ENCODE measurements at regions not wholly inside any gene's neighbourhood (a gene's known extent, or its start where the extent isn't known, plus 50 kb on each side); places are given as distances from the start of the nearest gene placed in this dataset.

DNA sequence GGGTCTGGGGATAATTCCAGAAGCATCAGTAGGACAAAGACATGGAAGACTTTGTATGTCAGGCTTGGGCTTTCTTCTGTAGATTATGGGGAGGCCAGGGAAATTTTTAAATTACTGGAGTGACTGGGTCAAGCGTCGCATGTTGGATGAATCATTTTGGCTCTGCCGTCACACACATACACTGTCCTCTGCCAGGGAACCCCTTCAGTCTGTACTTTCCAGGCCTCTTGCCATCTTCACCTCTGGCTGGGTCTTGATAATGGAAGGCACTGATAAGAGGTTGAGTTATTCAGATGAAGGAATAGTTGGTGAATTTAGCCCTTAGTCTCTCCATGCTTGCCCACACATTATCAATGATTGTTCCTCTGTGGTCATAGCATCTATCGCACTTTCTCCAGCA lies 895.1 kb upstream of the CELF4 start:
- no peak for DNase-seq (ENCODE audit: low spot score)

DNA sequence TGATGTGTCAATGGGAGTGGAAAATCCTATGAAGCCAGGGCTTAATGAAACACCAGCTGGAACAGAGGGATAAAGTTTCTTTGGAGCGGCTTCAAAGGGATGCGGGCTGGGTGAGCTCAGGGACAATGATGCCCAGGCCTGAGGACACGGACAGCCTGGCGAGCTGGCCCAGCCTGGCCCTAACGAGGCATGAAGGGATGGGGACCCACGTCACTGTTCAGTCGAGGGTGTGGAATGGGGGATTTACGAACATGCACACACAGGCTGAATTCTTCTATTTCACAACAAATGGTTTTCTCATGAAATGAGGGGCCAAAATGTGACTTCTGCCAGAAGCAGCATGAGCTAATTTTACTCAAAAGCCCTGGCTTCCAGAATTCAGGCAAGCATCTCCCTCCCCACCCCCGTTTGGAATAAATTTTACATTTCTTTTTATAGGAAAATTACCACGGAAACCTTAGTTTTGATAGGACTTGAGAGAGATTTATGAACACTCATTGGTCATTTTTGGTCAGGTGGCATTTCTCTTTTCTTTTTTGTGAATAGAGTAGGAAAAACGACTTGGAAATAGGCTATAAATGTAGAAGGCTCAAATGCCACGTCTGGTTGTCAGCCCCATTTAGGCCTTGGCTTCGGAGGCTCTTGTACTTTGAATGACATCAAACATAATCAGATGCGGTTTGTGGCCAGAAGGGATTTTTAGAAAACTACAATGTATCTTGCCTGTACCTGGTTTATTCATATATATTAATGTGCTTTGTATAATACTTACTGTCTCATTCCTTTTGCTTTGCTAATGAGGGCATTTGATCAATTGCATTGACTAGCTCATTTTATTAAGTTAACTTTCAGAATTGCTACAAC lies 893.8 kb upstream of the CELF4 start:
- DNase-seq (ENCODE audit: low spot score) = no peak

DNA sequence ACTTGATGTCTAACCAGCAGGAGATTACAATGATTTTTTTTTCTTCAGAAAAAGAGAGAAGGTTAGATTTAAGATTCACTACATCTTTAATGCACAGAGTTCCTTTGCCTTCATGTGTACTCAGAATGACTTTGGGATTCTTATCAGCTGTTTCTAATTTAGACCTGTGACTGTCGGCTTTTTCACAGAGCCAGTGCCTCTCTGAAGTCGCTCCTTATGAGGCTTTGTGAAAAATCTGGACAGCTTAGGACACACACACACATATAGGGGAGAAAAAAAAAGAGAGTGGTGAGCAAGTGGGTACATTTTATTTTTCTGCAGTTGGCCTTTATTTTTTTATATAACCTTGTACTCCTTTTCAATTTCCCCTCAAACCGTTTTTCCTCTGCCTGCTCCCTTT lies 893.1 kb upstream of the CELF4 start:
- DNase-seq (ENCODE audit: low spot score) = no peak

DNA sequence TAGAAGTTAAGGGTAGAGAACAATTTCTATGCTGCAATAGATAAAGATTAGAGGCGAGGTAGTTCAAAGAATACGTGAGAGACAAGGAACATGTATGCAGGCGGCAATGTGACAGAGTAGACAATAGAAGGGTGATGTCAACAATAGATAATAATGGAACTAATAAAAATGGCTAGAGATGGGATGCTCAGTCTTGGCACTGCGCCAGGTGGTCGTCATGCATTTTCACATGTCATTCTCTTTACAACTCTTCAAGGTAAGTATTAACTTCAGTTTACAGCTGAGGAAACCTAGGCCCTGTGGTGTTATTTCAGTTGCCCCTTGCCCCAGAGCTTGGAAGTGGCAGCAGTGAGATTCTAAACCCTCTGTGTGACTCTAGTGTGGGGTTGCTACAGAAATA lies 890.7 kb upstream of the CELF4 start:
- no peak for DNase-seq (ENCODE audit: low spot score)

DNA sequence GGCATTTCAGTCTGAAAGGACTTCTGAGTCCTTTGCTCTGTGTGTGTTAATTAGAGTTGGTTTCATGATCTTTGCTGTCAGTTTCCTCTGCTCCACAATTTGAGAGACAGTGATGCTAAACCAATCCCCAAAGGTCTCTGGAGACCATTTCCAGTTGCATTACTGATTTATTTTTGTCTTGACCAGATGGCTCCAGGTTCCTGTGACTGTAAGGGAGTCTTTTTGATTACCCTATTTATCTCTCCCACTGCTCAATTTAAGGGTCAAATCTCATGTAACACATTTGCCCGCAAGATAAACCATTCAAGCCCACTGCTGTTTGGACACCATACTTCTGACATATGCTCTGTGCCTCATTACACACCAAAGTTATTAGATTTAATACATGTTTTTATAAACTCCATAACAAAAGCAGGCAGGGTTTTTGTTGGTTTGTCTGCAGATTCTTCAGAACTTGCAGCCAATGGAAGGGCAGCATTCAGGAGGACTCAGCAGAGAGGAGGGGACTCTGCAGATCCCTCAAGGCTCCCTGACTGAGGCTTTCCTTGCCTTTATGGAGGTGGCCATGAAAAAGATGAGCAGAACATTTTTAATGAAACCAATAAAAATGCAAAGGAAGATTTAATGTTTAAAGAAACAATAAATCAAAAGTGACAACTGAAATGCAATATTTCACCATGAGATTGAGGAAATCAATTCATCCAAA lies 889.3 kb upstream of the CELF4 start:
- no peak for DNase-seq (ENCODE audit: low spot score)

DNA sequence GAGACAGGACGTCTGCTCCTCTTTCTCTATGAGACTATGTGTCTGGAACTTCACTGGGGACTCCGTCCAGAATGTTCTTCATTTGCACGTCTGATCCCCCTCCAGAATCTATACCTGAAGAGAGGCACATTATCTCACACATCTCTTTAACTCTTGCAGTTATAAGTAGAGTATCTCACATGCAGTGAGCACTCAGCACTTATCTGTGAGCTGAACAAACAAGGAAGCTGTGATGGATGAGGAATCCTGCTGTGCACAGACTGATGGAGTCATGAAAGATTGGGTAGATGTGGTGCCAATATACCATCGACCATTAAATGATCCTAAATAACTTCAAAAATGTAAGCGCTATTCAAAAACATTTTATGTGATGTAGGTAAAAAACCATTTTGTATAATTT lies 888.3 kb upstream of the CELF4 start:
- DNase-seq (ENCODE audit: low spot score) = no peak

DNA sequence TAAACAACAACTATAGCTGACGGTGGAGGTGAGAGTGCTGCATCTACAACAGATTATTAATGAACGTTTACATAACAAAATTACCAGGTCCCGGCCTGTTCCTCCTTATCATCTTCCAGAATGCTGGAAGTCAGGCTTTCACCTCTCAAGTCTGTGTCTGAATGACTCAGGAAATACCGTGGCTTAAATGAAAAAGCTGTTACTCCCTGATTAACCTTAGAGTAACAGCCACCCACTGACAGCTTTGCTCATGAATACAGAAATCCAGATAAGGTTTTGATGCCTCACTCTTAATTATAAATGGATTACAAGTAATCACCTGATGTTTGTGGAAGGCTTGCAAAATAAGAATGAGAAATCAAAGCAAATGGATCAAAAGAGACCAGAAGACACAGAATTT lies 885.3 kb upstream of the CELF4 start:
- no peak for DNase-seq (ENCODE audit: low spot score)

DNA sequence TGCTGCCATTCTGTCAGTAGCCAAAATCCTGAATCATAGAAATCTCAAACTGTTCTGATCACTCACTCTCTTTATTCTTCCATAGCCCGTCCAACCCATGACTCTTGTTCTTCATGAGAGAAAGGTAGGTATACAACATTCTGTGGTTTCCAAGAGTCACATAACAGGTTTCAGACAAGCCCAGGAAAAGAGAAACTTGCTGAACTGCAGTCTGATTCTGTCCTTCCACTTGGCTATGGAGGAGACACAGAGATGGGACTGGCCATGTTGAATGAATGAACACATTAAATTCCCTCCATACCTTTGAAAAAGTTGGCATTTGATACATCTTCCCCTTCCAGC lies 880.2 kb upstream of the CELF4 start:
- DNase-seq (ENCODE audit: low spot score) = no peak

DNA sequence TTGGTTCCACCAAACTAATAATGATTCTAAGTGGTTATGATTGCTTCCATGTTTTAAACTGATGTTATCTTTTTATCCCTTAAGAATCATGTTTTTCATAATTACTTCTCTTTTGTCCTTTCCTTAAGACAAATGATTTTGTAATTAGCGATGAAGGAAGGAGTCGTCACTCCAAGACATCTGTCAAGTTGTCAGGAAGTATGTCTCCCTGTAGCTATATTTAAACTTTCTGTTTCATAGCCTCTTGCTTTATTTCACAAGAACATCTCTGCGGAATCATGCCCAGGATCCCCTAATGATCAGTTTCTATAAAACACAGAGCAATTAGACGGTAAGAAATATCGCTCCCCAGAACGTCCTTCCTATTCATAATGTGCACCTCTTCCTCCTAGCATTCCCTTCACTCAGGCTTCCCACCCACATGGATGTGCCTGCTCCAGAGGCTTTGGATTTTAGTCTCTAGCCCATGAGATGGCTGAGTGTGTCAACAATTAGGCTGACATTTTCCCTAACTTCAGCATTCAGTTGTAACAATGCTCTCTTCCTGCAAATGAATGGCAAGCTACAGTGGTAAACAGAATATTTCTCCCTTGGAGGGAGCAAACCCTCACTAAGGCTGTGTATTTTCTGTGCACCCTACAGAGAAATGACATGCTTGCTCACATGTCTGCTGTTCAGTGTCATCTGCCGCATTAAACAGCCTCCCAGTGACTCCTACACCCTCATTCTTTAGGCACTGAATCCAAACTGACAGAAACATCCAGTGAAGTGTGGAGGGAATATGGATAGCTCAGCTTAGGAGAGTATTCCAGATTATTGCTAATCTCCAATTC lies 879.6 kb upstream of the CELF4 start:
- DNase-seq (ENCODE audit: low spot score) = no peak

DNA sequence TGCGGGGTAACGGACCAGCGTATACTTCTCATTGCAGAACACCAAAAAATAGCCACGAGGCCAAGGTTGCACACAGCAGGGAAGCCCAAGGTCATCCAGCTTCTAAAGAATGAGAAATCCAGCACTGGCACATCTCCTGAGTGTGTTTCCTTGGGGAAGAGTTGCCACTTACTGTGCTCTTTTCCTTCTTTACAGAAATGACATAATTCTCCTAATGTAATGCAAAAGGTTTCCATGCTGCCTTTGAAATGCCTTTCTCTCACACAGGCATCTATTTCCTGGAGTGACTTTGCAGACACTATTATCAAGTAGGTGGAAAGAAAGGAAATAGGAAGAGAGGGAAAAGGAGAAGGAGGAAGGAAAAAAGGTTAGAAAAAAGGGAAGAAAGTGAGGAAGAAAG lies 862.1 kb upstream of the CELF4 start:
- no peak for DNase-seq (ENCODE audit: low spot score)

DNA sequence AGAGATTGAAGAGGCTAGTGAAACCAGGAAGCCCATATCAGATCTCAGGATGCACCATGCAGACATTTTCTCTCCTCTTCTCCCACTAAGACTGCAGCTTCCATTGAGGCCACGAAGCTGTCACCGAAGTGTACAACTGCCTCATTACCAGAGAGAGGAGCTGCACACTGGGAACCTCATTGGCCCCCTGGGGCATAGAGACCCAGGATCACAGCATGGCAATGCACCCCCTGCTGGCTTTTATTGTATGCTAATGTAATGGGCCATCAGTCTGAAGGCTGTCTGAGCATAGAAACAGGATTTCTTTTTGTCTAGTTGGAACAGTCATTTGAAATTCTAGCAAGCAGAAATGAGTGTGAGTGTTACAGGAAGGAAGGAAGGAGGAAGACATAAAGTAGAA lies 861.6 kb upstream of the CELF4 start:
- peak; percentile 21 for DNase-seq (ENCODE audit: low spot score)

DNA sequence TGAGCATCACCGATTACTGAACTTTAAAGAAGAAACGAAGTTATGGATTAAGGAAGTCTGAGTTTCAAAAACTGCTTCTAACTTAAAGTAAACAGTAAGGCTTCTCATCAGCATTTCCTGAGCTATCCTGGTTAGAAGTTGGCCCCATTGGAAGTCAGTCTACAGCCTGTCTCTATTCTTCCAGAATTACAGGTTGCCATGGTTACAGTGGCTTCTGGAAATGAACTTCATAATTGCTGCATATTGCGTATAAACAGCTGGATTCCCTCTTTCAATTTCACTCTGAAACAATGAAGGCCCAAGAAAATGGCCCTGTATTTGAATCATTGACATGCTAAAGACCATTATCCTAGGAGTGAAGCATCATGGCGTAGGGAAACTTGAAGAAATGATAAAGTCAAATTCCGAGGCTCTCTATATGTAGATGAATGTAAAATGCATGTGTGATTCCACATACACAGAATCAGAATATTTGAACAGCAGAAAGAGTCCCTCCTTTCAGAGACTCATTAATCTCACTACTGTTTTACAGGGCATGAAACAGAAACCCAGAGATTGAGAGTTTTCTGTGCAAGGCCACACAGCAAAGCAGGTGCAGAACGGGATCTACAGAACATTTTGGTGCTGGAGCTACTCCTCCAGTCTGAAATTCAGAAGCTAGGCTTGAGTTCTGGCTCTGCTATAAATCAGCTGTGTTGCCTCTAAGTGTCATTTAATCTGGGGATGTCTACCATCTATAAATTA lies 856.4 kb upstream of the CELF4 start:
- DNase-seq (ENCODE audit: low spot score) = no peak

DNA sequence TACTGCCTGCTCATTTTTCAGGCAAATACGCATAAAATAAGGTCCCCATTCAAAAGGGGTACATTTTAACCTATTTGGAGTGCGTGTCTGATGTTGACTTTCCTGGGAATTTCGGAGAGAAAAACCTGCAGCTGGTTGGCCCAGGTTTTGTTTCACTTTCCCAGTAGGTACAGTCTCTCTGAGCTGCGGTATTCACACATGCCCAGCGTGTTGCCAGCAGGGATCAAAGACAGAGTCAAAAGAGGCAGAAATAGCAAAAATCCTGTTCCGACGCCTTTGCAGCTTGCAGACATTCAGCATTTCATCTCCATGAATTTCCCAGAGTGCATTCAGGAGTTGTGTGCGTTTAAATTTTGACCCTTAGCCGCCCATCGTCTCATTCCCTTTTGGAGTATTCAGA lies 855.4 kb upstream of the CELF4 start:
- DNase-seq (ENCODE audit: low spot score) = no peak

DNA sequence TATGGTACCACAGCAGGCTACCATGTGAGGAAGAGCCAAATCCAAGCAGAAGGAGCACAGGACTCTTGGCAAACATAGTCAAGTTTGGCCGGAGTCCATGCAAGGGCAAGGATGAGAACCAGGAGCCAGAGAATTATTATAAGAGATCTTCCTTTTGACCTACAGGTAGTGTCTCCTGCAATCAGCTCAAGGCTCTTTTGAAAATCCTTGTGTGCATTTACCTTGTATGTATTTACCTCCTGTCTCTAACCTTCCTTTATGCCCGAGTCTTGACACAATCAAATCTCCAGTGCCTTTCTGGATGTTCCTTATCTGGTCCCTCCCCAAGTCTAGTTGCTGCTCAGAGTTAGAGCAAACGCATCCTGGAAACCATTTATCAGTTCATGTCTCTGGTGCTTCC lies 855.0 kb upstream of the CELF4 start:
- no peak for DNase-seq (ENCODE audit: low spot score)

DNA sequence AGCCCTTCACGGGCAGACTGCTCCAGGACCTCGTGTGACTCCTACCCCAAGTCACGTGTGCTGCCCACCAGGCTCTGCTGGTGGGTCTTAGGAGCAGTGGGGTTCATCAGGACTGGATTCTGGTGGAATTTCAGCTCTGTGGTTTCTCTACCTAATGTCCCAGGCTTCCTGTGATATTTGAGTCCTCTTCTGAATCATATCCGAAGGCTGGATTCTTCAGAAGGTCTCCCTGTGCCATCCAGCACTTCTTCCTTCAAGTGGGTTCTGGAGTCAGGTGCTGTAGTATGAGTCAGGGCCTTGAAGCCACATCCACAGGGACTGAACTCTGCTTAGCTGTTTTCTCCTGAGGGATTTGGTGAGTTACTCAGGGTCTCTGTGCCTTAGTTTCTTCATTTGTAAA lies 850.2 kb upstream of the CELF4 start:
- no peak for DNase-seq (ENCODE audit: low spot score)

DNA sequence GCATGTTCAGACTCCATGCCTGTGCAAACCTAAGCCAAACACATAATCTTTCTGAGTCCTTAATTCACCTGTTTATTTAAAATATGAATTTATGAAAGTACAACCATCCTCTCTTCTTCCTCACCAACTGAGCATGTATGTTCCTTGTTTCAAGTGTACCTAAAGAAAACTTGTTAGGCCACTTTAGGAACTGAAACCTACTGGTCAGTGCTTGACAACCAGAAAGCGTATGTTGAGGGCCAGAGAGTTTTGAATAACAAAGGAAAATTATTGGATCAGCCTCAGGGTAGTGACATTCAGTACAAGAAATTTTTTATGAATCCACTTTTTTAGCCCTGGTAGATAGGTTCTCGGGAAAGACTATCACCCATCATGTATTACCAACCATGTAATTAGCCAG lies 847.6 kb upstream of the CELF4 start:
- no peak for DNase-seq (ENCODE audit: low spot score)

DNA sequence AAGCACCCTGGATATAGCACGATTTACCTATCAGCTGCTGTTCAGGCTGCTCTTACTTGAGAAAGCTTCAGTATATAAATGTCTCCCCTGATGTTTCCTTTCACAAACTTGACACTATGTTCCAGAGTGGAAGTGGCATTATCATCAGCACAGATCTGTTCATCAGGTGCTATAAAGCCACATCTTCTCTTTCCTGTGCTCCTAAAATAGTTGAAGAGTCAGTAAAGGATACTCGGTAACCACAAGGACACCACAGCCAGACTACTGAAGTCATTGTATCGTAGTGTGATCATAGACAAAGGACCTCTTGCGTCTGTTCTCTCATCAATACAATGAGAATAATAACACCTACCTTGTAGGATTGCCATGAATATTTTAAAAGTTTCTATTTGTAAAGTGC lies 841.0 kb upstream of the CELF4 start:
- no peak for DNase-seq (ENCODE audit: low spot score)

DNA sequence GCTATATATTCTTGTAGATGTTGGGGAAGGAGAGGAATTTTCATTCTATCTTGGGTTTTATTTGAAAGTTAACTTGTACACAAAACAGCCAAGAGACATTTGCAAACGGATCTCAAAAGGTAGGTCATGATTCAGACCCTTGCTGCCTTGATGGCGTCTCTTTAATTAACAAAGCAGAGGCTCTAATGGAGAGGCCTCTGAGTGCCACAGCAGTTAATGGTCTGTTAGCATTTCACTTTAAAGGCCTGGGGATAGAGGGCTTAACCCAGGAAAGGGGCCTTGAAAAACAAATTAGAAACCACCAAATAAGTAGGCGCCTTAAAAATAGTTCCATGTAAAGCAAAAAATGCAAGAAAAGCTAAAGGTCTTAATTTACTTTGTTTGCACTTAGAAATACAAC lies 836.9 kb upstream of the CELF4 start:
- no peak for DNase-seq (ENCODE audit: low spot score)

DNA sequence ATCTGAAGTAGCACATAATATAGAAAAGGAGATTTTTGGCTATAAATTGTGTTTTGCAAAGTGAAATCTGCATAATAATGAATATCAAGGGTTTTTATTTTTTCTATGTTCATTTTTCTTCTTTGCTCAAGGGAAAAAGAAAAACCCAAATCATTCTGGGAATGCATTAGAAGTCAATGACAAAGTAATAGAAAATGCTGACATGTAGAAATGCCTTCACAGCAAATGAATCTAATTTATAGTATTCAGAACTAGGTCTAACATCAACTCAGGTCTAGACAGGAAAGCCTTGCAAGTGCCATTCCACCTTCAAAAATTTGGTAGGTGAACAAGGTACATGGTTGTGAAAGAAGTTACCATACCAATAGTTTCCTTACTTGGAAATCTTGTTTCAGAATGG lies 831.5 kb upstream of the CELF4 start:
- DNase-seq (ENCODE audit: low spot score) = no peak

DNA sequence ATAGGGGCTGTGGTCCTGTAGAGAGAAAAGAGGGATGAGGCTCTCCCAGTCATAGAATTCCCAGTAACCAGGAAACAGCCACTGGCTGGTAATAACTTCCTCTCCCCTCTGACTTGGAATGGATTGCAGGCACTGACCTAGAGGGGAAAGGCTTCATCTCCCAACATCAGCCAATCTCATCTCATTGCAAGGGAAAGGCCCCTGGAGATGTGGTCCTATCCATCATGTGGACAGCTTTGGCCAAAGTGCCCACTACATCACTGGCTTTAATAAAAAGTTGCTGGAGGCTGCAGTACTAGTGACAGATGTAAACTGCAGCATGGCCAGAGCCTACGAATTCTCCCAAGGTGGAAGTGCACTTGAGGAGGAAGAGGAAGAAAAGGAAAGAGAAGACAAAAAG lies 820.5 kb upstream of the CELF4 start:
- no peak for DNase-seq (ENCODE audit: low spot score)

DNA sequence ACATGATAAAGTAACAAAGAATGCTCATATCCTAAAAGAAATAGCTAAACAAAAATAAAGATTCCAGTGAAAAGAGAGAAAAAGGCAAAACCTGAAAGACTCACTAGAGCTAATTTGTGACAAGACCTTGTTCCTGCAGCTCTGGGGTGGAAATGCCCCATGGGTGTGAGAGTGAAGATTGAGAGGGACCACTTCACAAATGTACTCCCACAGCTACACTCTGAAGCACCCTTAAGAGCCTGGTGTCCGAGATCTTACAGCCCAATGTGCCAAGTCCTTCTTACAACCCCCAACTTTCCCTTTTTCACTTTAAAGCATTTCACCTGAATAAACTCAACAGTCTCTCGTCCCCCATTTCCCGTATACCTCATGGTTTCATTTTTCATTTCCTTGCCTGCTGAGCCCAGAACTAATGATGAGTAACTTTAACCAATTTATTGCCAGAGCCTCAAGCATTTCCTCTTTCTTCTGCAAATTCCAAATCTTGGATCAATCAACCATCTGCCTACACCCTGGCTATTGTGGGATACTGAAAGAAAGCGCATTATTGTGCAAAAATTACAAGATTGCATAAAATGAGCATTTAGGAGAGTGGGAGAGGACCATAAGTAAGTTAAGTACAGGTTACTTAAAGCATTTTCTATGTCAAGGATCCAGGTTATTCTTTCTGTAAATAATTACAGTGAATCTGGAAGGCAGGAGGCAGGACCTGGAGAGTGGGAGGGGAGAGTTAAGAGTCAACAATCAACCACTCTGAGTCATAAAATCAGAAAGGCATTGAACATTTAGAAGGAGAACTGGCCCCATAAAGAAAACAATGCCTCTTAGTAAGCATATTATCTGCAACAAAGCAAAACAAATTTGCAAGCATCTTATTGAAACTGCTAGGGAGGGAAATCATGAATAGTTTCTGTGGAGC lies 804.4 kb upstream of the CELF4 start:
- DNase-seq (ENCODE audit: low spot score) = no peak

Data from HT-29 (cell line).